MM.1S (cell line): ENCODE measurements at regions not wholly inside any gene's neighbourhood (a gene's known extent, or its start where the extent isn't known, plus 50 kb on each side); places are given as distances from the start of the nearest gene placed in this dataset.

Experiments used
- EZH2 ChIP-seq: fragments of 300-600 bp; sonication (generic); optimal IDR thresholded peaks from 2 replicates; pipeline ENCODE3; 2017; ENCODE audit warnings: low read depth, mild to moderate bottlenecking, antibody characterized with exemption, low read length, mixed read lengths
- EZH2phosphoT487 ChIP-seq: fragments of 300-600 bp; sonication (generic); IDR thresholded peaks from 2 replicates; pipeline ENCODE4 v1.6.1; 2018; ENCODE audit warnings: antibody characterized with exemption, low read length
- TF ChIP-seq, protein P1 (sequence below): fragments of 300-600 bp; sonication (generic); IDR thresholded peaks from 2 replicates; pipeline ENCODE4 v1.5.1; 2016; ENCODE audit warnings: antibody characterized with exemption, low read length, mixed read lengths

GRCh38 chrX:138073626-138074025 lies 507.7 kb downstream of the ZIC3 start:
- no peak for TF ChIP-seq EZH2phosphoT487
- TF ChIP-seq EZH2 = no peak
- TF ChIP-seq, protein P1, sequence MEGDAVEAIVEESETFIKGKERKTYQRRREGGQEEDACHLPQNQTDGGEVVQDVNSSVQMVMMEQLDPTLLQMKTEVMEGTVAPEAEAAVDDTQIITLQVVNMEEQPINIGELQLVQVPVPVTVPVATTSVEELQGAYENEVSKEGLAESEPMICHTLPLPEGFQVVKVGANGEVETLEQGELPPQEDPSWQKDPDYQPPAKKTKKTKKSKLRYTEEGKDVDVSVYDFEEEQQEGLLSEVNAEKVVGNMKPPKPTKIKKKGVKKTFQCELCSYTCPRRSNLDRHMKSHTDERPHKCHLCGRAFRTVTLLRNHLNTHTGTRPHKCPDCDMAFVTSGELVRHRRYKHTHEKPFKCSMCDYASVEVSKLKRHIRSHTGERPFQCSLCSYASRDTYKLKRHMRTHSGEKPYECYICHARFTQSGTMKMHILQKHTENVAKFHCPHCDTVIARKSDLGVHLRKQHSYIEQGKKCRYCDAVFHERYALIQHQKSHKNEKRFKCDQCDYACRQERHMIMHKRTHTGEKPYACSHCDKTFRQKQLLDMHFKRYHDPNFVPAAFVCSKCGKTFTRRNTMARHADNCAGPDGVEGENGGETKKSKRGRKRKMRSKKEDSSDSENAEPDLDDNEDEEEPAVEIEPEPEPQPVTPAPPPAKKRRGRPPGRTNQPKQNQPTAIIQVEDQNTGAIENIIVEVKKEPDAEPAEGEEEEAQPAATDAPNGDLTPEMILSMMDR = no peak
